ENCODE measurements at regions not wholly inside any gene's neighbourhood (a gene's known extent, or its start where the extent isn't known, plus 50 kb on each side); places are given as distances from the start of the nearest gene placed in this dataset.

- TF ChIP-seq, protein P1, sequence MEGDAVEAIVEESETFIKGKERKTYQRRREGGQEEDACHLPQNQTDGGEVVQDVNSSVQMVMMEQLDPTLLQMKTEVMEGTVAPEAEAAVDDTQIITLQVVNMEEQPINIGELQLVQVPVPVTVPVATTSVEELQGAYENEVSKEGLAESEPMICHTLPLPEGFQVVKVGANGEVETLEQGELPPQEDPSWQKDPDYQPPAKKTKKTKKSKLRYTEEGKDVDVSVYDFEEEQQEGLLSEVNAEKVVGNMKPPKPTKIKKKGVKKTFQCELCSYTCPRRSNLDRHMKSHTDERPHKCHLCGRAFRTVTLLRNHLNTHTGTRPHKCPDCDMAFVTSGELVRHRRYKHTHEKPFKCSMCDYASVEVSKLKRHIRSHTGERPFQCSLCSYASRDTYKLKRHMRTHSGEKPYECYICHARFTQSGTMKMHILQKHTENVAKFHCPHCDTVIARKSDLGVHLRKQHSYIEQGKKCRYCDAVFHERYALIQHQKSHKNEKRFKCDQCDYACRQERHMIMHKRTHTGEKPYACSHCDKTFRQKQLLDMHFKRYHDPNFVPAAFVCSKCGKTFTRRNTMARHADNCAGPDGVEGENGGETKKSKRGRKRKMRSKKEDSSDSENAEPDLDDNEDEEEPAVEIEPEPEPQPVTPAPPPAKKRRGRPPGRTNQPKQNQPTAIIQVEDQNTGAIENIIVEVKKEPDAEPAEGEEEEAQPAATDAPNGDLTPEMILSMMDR (IDR thresholded peaks at IDR 0.05; ENCODE audit: insufficient read depth, low read length, poor library complexity, severe bottlenecking), result no peak
- TF ChIP-seq EZH2phosphoT487 (conservative IDR thresholded peaks at IDR 0.05; ENCODE audit: low read length), result no peak
Observed at GRCh38 chr20:16926626-16927430, 178.7 kb downstream of the OTOR start.

Measured in SU-DHL-6 (cell line).